Stomach smooth muscle (tissue), 2 donors: ENCODE measurements at regions not wholly inside any gene's neighbourhood (a gene's known extent, or its start where the extent isn't known, plus 50 kb on each side); places are given as distances from the start of the nearest gene placed in this dataset.

Experiments used
- H3K27ac ChIP-seq: one replicate; pipeline ENCODE4 v1.7.0; 2013; ENCODE audit warnings: mild to moderate bottlenecking, low read length, inconsistent platforms
- H3K27me3 ChIP-seq, 2 donors: one replicate each; pipeline ENCODE4 v1.7.0; 2013; ENCODE audit warnings: low read length in 2 of 2; ENCODE audit not compliant: insufficient read depth in 2 of 2, control insufficient read depth in 1 of 2
- H3K36me3 ChIP-seq, 2 donors: one replicate each; pipeline ENCODE4 v1.7.0; 2013; ENCODE audit warnings: low read length in 2 of 2; ENCODE audit not compliant: control insufficient read depth in 2 of 2, insufficient read depth in 2 of 2
- H3K4me1 ChIP-seq: one replicate; pipeline ENCODE4 v1.7.0; 2013; ENCODE audit warnings: low read length; ENCODE audit not compliant: control insufficient read depth, insufficient read depth
- H3K4me3 ChIP-seq, 2 donors: one replicate each; pipeline ENCODE4 v1.7.0; 2013; ENCODE audit warnings: low read length in 2 of 2
- H3K9ac ChIP-seq, 2 donors: one replicate each; pipeline ENCODE4 v1.7.0; 2013; ENCODE audit warnings: low read length in 2 of 2, mild to moderate bottlenecking in 1 of 2
- H3K9me3 ChIP-seq, 2 donors: one replicate each; pipeline ENCODE4 v1.7.0; 2013; ENCODE audit warnings: low read length in 2 of 2; ENCODE audit not compliant: control insufficient read depth in 2 of 2
- donor health status: healthy.
- donor health status: Pancreatic carcinoma.

- Histone ChIP-seq H3K36me3 (no peaks in the 10 kb centered on the region), H3K27ac (no peak overlapping the region), H3K4me3 (no peak overlapping the region), H3K4me1 (peaks cover 40% of the 10 kb centered on the region), H3K9me3 (no peaks in the 10 kb centered on the region), H3K9ac (no peak overlapping the region), H3K27me3 (no peaks in the 10 kb centered on the region)
These were observed 329.5 kb downstream of the RPS24 start for GRCh38 chr10:78363190-78363589.

- Histone ChIP-seq H3K4me1 (peaks cover 42% of the 10 kb centered on the region), H3K27me3 (no peaks in the 10 kb centered on the region), H3K4me3 (no peak overlapping the region), H3K9ac (no peak overlapping the region), H3K27ac (peak overlapping the region; percentile 18), H3K36me3 (no peaks in the 10 kb centered on the region), H3K9me3 (no peaks in the 10 kb centered on the region)
These were observed 332.0 kb downstream of the RPS24 start for GRCh38 chr10:78365694-78366093.

- H3K27me3 ChIP-seq = no peaks in the 10 kb centered on the region
- H3K9me3 ChIP-seq = no peaks in the 10 kb centered on the region
- peaks cover 48% of the 10 kb centered on the region for H3K4me1 ChIP-seq
- H3K4me3 ChIP-seq = no peak overlapping the region
- H3K27ac ChIP-seq = peak overlapping the region; percentile 11
- no peak overlapping the region for H3K9ac ChIP-seq
- H3K36me3 ChIP-seq = no peaks in the 10 kb centered on the region
These were observed 333.2 kb downstream of the RPS24 start for GRCh38 chr10:78366663-78367411.

GRCh38 chr10:78367751-78368150 is 334.1 kb downstream of the RPS24 start:
- Histone ChIP-seq H3K9me3 (no peaks in the 10 kb centered on the region), H3K9ac (no peak overlapping the region), H3K27ac (peak overlapping the region; percentile 41), H3K4me1 (peaks cover 45% of the 10 kb centered on the region), H3K36me3 (no peaks in the 10 kb centered on the region), H3K4me3 (no peak overlapping the region), H3K27me3 (no peaks in the 10 kb centered on the region)

- H3K36me3 ChIP-seq = no peaks in the 10 kb centered on the region
- no peaks in the 10 kb centered on the region for H3K27me3 ChIP-seq
- no peak overlapping the region for H3K27ac ChIP-seq
- peaks cover 38% of the 10 kb centered on the region for H3K4me1 ChIP-seq
- no peak overlapping the region for H3K4me3 ChIP-seq
- no peak overlapping the region for H3K9ac ChIP-seq
- H3K9me3 ChIP-seq = no peaks in the 10 kb centered on the region
These were observed 337.5 kb downstream of the RPS24 start for GRCh38 chr10:78371136-78371535.

- Histone ChIP-seq H3K9me3 (no peaks in the 10 kb centered on the region), H3K27me3 (no peaks in the 10 kb centered on the region), H3K36me3 (no peaks in the 10 kb centered on the region), H3K27ac (no peak overlapping the region), H3K4me1 (peaks cover 25% of the 10 kb centered on the region), H3K9ac (no peak overlapping the region), H3K4me3 (no peak overlapping the region)
These were observed 339.1 kb downstream of the RPS24 start for GRCh38 chr10:78372806-78373205.

- Histone ChIP-seq H3K9ac (no peak overlapping the region), H3K9me3 (peaks cover 0 to 4% of the 10 kb centered on the region in 2 donors), H3K4me3 (no peak overlapping the region), H3K4me1 (peaks cover 11% of the 10 kb centered on the region), H3K27me3 (no peaks in the 10 kb centered on the region), H3K36me3 (no peaks in the 10 kb centered on the region), H3K27ac (no peak overlapping the region)
These were observed 340.8 kb downstream of the RPS24 start for GRCh38 chr10:78374331-78375028.

GRCh38 chr10:78375854-78376785 is 342.5 kb downstream of the RPS24 start:
- Histone ChIP-seq H3K27ac (no peak overlapping the region), H3K36me3 (no peaks in the 10 kb centered on the region), H3K4me3 (no peak overlapping the region), H3K9ac (no peak overlapping the region), H3K4me1 (peaks cover 4% of the 10 kb centered on the region), H3K9me3 (peaks cover 0 to 4% of the 10 kb centered on the region in 2 donors), H3K27me3 (no peaks in the 10 kb centered on the region)

- Histone ChIP-seq H3K4me3 (no peak overlapping the region), H3K36me3 (no peaks in the 10 kb centered on the region), H3K9ac (no peak overlapping the region), H3K27me3 (no peaks in the 10 kb centered on the region), H3K27ac (no peak overlapping the region), H3K9me3 (peaks cover 0 to 4% of the 10 kb centered on the region in 2 donors), H3K4me1 (peaks cover 2% of the 10 kb centered on the region)
These were observed 343.7 kb downstream of the RPS24 start for GRCh38 chr10:78377356-78377755.

- H3K9me3 ChIP-seq = peaks cover 0 to 4% of the 10 kb centered on the region in 2 donors
- H3K9ac ChIP-seq = no peak overlapping the region
- H3K4me3 ChIP-seq = no peak overlapping the region
- no peaks in the 10 kb centered on the region for H3K36me3 ChIP-seq
- peaks cover 2% of the 10 kb centered on the region for H3K4me1 ChIP-seq
- H3K27ac ChIP-seq = no peak overlapping the region
- H3K27me3 ChIP-seq = no peaks in the 10 kb centered on the region
These were observed 344.5 kb downstream of the RPS24 start for GRCh38 chr10:78378192-78378591.
